ENCODE measurements at regions not wholly inside any gene's neighbourhood (a gene's known extent, or its start where the extent isn't known, plus 50 kb on each side); places are given as distances from the start of the nearest gene placed in this dataset.

DNA sequence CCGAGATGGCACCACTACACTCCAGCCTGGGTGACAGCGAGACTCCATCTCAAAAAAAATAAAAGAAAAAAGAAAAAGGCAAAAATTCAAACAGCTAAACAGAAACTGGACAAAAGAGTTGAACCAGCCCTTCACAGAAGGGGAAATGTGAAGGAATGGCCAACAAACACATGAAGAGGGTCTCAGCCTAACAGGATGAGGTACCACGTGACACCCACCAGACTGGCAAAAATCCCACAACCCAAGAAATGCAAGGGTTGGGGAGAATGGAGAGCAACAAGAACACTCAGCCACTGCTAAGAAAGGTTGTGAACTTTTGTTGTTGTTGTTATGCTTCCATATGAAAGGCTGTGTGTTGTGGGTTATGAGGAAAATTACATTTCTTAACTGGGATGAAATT is 357.7 kb downstream of the PREX1 start:
- Histone ChIP-seq H3K27me3 (ENCODE audit: insufficient read depth, poor library complexity, severe bottlenecking) (no peaks in the 10 kb centered on the region), H3K4me3 (replicated peaks; ENCODE audit: insufficient read depth, low read length) (no peak overlapping the region), H3K27ac (replicated peaks) (no peak overlapping the region)
- TF ChIP-seq, protein P1, sequence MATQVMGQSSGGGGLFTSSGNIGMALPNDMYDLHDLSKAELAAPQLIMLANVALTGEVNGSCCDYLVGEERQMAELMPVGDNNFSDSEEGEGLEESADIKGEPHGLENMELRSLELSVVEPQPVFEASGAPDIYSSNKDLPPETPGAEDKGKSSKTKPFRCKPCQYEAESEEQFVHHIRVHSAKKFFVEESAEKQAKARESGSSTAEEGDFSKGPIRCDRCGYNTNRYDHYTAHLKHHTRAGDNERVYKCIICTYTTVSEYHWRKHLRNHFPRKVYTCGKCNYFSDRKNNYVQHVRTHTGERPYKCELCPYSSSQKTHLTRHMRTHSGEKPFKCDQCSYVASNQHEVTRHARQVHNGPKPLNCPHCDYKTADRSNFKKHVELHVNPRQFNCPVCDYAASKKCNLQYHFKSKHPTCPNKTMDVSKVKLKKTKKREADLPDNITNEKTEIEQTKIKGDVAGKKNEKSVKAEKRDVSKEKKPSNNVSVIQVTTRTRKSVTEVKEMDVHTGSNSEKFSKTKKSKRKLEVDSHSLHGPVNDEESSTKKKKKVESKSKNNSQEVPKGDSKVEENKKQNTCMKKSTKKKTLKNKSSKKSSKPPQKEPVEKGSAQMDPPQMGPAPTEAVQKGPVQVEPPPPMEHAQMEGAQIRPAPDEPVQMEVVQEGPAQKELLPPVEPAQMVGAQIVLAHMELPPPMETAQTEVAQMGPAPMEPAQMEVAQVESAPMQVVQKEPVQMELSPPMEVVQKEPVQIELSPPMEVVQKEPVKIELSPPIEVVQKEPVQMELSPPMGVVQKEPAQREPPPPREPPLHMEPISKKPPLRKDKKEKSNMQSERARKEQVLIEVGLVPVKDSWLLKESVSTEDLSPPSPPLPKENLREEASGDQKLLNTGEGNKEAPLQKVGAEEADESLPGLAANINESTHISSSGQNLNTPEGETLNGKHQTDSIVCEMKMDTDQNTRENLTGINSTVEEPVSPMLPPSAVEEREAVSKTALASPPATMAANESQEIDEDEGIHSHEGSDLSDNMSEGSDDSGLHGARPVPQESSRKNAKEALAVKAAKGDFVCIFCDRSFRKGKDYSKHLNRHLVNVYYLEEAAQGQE (IDR thresholded peaks at IDR 0.05; ENCODE audit: insufficient replicate concordance, low read depth), result no peak
- no peak for TF ChIP-seq SPI1 (IDR thresholded peaks at IDR 0.05; ENCODE audit: borderline replicate concordance, low read depth)
- TF ChIP-seq POLR2AphosphoS5 (IDR thresholded peaks at IDR 0.05; ENCODE audit: low read depth), result no peak
- TF ChIP-seq, protein P2, sequence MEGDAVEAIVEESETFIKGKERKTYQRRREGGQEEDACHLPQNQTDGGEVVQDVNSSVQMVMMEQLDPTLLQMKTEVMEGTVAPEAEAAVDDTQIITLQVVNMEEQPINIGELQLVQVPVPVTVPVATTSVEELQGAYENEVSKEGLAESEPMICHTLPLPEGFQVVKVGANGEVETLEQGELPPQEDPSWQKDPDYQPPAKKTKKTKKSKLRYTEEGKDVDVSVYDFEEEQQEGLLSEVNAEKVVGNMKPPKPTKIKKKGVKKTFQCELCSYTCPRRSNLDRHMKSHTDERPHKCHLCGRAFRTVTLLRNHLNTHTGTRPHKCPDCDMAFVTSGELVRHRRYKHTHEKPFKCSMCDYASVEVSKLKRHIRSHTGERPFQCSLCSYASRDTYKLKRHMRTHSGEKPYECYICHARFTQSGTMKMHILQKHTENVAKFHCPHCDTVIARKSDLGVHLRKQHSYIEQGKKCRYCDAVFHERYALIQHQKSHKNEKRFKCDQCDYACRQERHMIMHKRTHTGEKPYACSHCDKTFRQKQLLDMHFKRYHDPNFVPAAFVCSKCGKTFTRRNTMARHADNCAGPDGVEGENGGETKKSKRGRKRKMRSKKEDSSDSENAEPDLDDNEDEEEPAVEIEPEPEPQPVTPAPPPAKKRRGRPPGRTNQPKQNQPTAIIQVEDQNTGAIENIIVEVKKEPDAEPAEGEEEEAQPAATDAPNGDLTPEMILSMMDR (IDR thresholded peaks at IDR 0.05; ENCODE audit: insufficient read depth, low read length), result no peak
- no peak for TF ChIP-seq GABPA (IDR thresholded peaks at IDR 0.05; ENCODE audit: low read depth)
- DNase-seq (ENCODE audit: low read depth in 1 of 2, low spot score in 1 of 2), result no peak

DNA sequence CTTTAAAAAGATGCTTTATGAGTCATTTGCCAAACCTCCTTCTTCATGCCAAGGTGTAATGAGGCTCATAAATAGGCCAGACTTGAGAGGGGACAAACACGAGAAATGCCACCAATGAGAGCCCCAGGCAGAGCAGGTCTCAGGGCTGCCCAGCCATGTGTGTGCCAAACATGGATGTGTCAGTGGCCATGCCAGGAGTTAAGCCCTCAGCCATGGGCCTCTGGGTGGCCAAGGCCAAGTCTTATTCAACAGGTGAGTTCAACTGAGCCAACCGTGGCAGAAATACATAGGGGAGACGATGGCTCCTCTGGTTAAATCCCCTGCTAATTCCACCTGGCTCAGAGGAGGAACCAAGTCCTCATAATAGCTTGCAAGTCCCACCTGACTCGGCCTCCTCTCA is 358.8 kb downstream of the PREX1 start:
- TF ChIP-seq, protein P2 (IDR thresholded peaks at IDR 0.05; ENCODE audit: insufficient read depth, low read length), result no peak
- TF ChIP-seq POLR2AphosphoS5 (IDR thresholded peaks at IDR 0.05; ENCODE audit: low read depth) (no peak), GABPA (IDR thresholded peaks at IDR 0.05; ENCODE audit: low read depth) (no peak), SPI1 (IDR thresholded peaks at IDR 0.05; ENCODE audit: borderline replicate concordance, low read depth) (no peak)
- TF ChIP-seq, protein P1 (IDR thresholded peaks at IDR 0.05; ENCODE audit: insufficient replicate concordance, low read depth), result no peak
- no peak overlapping the region for H3K4me3 ChIP-seq (replicated peaks; ENCODE audit: insufficient read depth, low read length)
- H3K27ac ChIP-seq (replicated peaks), result no peak overlapping the region
- H3K27me3 ChIP-seq (ENCODE audit: insufficient read depth, poor library complexity, severe bottlenecking), result no peaks in the 10 kb centered on the region
- DNase-seq (ENCODE audit: low read depth in 1 of 2, low spot score in 1 of 2), result no peak

DNA sequence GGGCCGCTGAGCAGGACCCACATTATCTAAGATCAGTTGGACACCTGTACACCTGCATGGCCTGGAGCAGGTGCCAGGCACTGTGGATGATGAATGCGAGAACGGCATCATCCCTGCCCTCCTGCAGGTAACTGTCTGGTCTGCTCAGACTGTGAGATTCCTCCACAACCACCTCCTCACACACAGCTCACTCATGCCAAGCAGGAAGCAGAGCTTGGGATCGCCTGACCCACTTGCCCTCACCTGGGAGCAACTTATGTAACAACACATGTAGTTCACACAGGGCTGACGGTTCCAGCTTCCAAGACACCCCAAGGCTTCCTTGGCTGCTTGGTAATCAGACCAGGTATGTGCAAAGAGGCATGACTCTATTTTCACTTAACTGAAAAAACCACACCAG is 359.2 kb downstream of the PREX1 start:
- no peak for TF ChIP-seq GABPA (IDR thresholded peaks at IDR 0.05; ENCODE audit: low read depth)
- TF ChIP-seq, protein P2 (IDR thresholded peaks at IDR 0.05; ENCODE audit: insufficient read depth, low read length), result no peak
- TF ChIP-seq SPI1 (IDR thresholded peaks at IDR 0.05; ENCODE audit: borderline replicate concordance, low read depth), result no peak
- TF ChIP-seq, protein P1 (IDR thresholded peaks at IDR 0.05; ENCODE audit: insufficient replicate concordance, low read depth), result no peak
- TF ChIP-seq POLR2AphosphoS5 (IDR thresholded peaks at IDR 0.05; ENCODE audit: low read depth), result no peak
- no peaks in the 10 kb centered on the region for H3K27me3 ChIP-seq (ENCODE audit: insufficient read depth, poor library complexity, severe bottlenecking)
- no peak for DNase-seq (ENCODE audit: low read depth in 1 of 2, low spot score in 1 of 2)
- no peak overlapping the region for H3K4me3 ChIP-seq (replicated peaks; ENCODE audit: insufficient read depth, low read length)
- no peak overlapping the region for H3K27ac ChIP-seq (replicated peaks)
